B cell (primary cell): ENCODE measurements at regions not wholly inside any gene's neighbourhood (a gene's known extent, or its start where the extent isn't known, plus 50 kb on each side); places are given as distances from the start of the nearest gene placed in this dataset.

ENCODE experiments used
- CTCF ChIP-seq: fragments of 200-600 bp; IDR thresholded peaks from one replicate; pipeline ENCODE4 v1.8.0; 2022; ENCODE audit warnings: antibody characterized with exemption, mild to moderate bottlenecking
- EZH2 ChIP-seq: IDR thresholded peaks from 2 replicates; pipeline ENCODE4 v1.6.1; 2012; ENCODE audit warnings: borderline replicate concordance, low read depth, mild to moderate bottlenecking, moderate library complexity, low read length; ENCODE audit not compliant: insufficient read depth, poor library complexity, severe bottlenecking

GRCh38 chrX:125742811-125743210 is 423.1 kb downstream of the TEX13C start:
- TF ChIP-seq CTCF (no peak), EZH2 (no peak)
